Panc1 (cell line): ENCODE measurements at regions not wholly inside any gene's neighbourhood (a gene's known extent, or its start where the extent isn't known, plus 50 kb on each side); places are given as distances from the start of the nearest gene placed in this dataset.

Experiments
- CTCF ChIP-seq: fragments of 450-650 bp; IDR thresholded peaks from 2 replicates; pipeline ENCODE4 v1.5.1; 2017; ENCODE audit warnings: mild to moderate bottlenecking
- REST ChIP-seq, 2 experiments: IDR thresholded peaks; 2 replicates each; pipeline ENCODE4 v1.6.1; 2011 to 2012; ENCODE audit warnings: low read depth in 2 of 2, control low read depth in 1 of 2, low read length in 1 of 2, mild to moderate bottlenecking in 1 of 2, moderate library complexity in 1 of 2; ENCODE audit not compliant: insufficient read depth in 1 of 2
- TCF7L2 ChIP-seq: IDR thresholded peaks from 2 replicates; pipeline ENCODE4 v1.6.1; 2011; ENCODE audit warnings: mild to moderate bottlenecking, low read depth, low read length, inconsistent platforms

- no peak for TF ChIP-seq CTCF
- no peak for TF ChIP-seq REST (IDR thresholded peaks at IDR 0.05; ENCODE audit: insufficient read depth in 1 of 2, low read depth in 2 of 2, low read length in 1 of 2)
- TF ChIP-seq TCF7L2: no peak
Observed at GRCh38 chr5:159681661-159682060, 234.6 kb upstream of the ADRA1B start.
